ENCODE measurements at regions not wholly inside any gene's neighbourhood (a gene's known extent, or its start where the extent isn't known, plus 50 kb on each side); places are given as distances from the start of the nearest gene placed in this dataset.

DNA sequence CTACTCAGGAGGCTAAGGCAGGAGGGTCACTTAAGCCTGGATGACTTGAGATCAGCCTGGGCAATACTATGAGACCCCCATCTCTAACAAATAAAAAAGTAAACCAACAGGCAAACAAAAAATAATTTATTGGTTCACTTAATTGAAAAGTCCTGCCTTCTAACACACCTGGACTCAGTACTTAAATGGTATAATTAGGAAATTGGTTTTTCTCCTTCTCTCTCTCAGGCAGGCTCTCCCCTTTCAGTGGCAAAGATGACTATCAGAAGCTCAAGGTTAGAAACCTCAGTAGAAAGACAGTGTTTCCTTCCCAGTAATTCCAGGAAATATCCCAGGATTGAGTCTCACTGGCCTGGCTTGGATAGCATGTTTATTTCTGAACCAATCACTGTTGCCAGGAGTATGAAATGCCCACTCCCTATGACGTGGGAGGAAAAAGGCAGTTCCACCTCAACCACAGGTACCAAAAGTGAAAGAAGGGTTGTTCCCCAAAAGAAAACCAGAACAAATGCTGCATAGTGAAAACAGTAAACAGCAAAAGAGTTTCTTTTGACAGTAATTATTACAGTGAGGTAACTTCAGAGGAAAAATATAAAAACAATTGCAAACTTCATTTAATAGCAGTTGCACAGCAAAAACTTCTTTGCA lies 56.3 kb upstream of the SOX6 start:
- TF ChIP-seq, protein P1, sequence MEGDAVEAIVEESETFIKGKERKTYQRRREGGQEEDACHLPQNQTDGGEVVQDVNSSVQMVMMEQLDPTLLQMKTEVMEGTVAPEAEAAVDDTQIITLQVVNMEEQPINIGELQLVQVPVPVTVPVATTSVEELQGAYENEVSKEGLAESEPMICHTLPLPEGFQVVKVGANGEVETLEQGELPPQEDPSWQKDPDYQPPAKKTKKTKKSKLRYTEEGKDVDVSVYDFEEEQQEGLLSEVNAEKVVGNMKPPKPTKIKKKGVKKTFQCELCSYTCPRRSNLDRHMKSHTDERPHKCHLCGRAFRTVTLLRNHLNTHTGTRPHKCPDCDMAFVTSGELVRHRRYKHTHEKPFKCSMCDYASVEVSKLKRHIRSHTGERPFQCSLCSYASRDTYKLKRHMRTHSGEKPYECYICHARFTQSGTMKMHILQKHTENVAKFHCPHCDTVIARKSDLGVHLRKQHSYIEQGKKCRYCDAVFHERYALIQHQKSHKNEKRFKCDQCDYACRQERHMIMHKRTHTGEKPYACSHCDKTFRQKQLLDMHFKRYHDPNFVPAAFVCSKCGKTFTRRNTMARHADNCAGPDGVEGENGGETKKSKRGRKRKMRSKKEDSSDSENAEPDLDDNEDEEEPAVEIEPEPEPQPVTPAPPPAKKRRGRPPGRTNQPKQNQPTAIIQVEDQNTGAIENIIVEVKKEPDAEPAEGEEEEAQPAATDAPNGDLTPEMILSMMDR (IDR thresholded peaks at IDR 0.05; ENCODE audit: low read length), result no peak
- no peak for TF ChIP-seq EZH2 (IDR thresholded peaks at IDR 0.05; ENCODE audit: borderline replicate concordance, low read length)

All from OCI-LY1 (cell line).